ENCODE measurements at regions not wholly inside any gene's neighbourhood (a gene's known extent, or its start where the extent isn't known, plus 50 kb on each side); places are given as distances from the start of the nearest gene placed in this dataset.

- no peak for TF ChIP-seq MYB (IDR thresholded peaks at IDR 0.05; ENCODE audit: borderline replicate concordance, low read depth, low read length)
- TF ChIP-seq FOS (IDR thresholded peaks at IDR 0.05; ENCODE audit: borderline replicate concordance, extremely low read depth, insufficient read length) = no peak
- no peak for TF ChIP-seq ZBTB4 (CRISPR knock-in tag; IDR thresholded peaks at IDR 0.05)
Measured at GRCh38 chr11:80103142-80103859, 662.5 kb upstream of the TENM4 start (continued).

GRCh38 chr11:80097146-80097545, 656.3 kb upstream of the TENM4 start:
- FAIRE-seq (no peak), DNase-seq (ENCODE audit: low read depth, low spot score) (no peak), ATAC-seq (no peak)
- Histone ChIP-seq H3K4me3 (no peak overlapping the region), H3K4me2 (ENCODE audit: control insufficient read depth, insufficient read depth) (no peak overlapping the region), H3K9ac (ENCODE audit: control insufficient read depth, insufficient read depth, low read length) (no peak overlapping the region), H4K20me1 (ENCODE audit: control insufficient read depth, insufficient read depth) (no peaks in the 10 kb centered on the region), H3K79me2 (ENCODE audit: control insufficient read depth, insufficient read depth, low read length) (no peaks in the 10 kb centered on the region), H3K4me1 (ENCODE audit: control insufficient read depth, insufficient read depth, low read length) (no peaks in the 10 kb centered on the region), H3K27me3 (replicated peaks in 1 of 2; ENCODE audit: control insufficient read depth in 2 of 2, insufficient read depth in 2 of 2, low read length in 1 of 2) (no peaks in the 10 kb centered on the region), H2AFZ (ENCODE audit: control insufficient read depth, low read depth, low read length) (no peak overlapping the region), H3K36me3 (ENCODE audit: control insufficient read depth in 2 of 2, insufficient read depth in 2 of 2, low read length in 1 of 2) (no peaks in the 10 kb centered on the region), H3K9me3 (replicated peaks; ENCODE audit: control insufficient read depth, insufficient read depth, low read length) (no peaks in the 10 kb centered on the region), H3K27ac (ENCODE audit: control insufficient read depth, insufficient read depth) (no peak overlapping the region)
- TF ChIP-seq HCFC1 (IDR thresholded peaks at IDR 0.05; ENCODE audit: low read length) (no peak), WRNIP1 (IDR thresholded peaks at IDR 0.05; ENCODE audit: borderline replicate concordance, low read depth, low read length) (no peak), FOXK2 (IDR thresholded peaks at IDR 0.05) (no peak), KAT2A (conservative IDR thresholded peaks at IDR 0.05; ENCODE audit: control insufficient read depth, low read depth, low read length) (no peak), ZNF592 (IDR thresholded peaks at IDR 0.05) (no peak)
- BruUV-seq (replicated peaks) = no TSS peak
- intact Hi-C loops (cut with micrococcal nuclease; ENCODE audit: unreplicated experiment) (no loop called here), in situ Hi-C loops (cut with MboI) (no loop called here)
- ChIA-PET RAD21 (ENCODE audit: unreplicated experiment) (no interaction called here), POLR2A (no interaction called here), CTCF (no interaction called here), SMC1A (ENCODE audit: uncharacterized antibody, unreplicated experiment) (no interaction called here)
- WGBS (ENCODE audit: insufficient coverage, insufficient replicate concordance, low lambda C conversion rate, missing lambda C conversion rate) = 35% methylated on average over 4 of the region's 4 CpGs
